H1 (cell line): ENCODE measurements at regions not wholly inside any gene's neighbourhood (a gene's known extent, or its start where the extent isn't known, plus 50 kb on each side); places are given as distances from the start of the nearest gene placed in this dataset.

Experiments
- CTCF ChIA-PET: fragments of 300-600 bp; sonication (Branson Sonifier 250); formaldehyde crosslinking; loops from one replicate; lab custom pipeline; 2021; ENCODE audit not compliant: partially characterized antibody; lab: Charles Lee
- POLR2A ChIA-PET: fragments of 300-600 bp; sonication (Branson Sonifier 250); formaldehyde crosslinking; loops from one replicate; lab custom pipeline; 2021; ENCODE audit warnings: inconsistent platforms; ENCODE audit not compliant: partially characterized antibody; lab: Charles Lee
- DNase-seq, 2 experiments: peaks; one replicate each; pipeline versions ENCODE4 v3.0.0 to v3.0.0-alpha.2; 2010 to 2022; ENCODE audit warnings: low spot score in 2 of 2, low read depth in 1 of 2, mixed read lengths in 1 of 2
- FAIRE-seq: peaks from 2 replicates; lab custom pipeline; 2011; peaks lifted over from hg19 to GRCh38; lab: Jason Lieb, UNC
- H2AFZ ChIP-seq: 2 replicates; pipeline ENCODE4 v1.8.1; 2012; ENCODE audit warnings: low read length, inconsistent platforms
- H2AK5ac ChIP-seq: 2 replicates; pipeline ENCODE4 v1.6.1; 2013; ENCODE audit warnings: low read depth, low read length
- H2BK120ac ChIP-seq: replicated peaks from 2 replicates; pipeline ENCODE3; 2013; ENCODE audit warnings: low read depth, low read length, inconsistent platforms
- H2BK12ac ChIP-seq: 2 replicates; pipeline ENCODE4 v1.6.1; 2013; ENCODE audit warnings: low read depth, low read length
- H2BK15ac ChIP-seq: 2 replicates; pipeline ENCODE4 v1.6.1; 2013; ENCODE audit warnings: low read length
- H2BK20ac ChIP-seq: 2 replicates; pipeline ENCODE4 v1.6.1; 2013; ENCODE audit warnings: low read length
- H2BK5ac ChIP-seq: 2 replicates; pipeline ENCODE4 v1.6.1; 2013; ENCODE audit warnings: low read depth, low read length
- H3K14ac ChIP-seq: 2 replicates; pipeline ENCODE4 v1.6.1; 2013; ENCODE audit warnings: inconsistent platforms; ENCODE audit not compliant: insufficient read length
- H3K18ac ChIP-seq: 2 replicates; pipeline ENCODE4 v1.6.1; 2013; ENCODE audit warnings: low read length; ENCODE audit errors: extremely low read depth
- H3K23ac ChIP-seq: 2 replicates; pipeline ENCODE4 v1.6.1; 2013; ENCODE audit warnings: inconsistent platforms; ENCODE audit not compliant: insufficient read length
- H3K23me2 ChIP-seq: 2 replicates; pipeline ENCODE4 v1.6.1; 2013; ENCODE audit warnings: low read depth, low read length
- H3K27ac ChIP-seq: 2 replicates; pipeline ENCODE4 v1.6.1; 2011; ENCODE audit warnings: low read depth, low read length, inconsistent platforms
- H3K27me3 ChIP-seq, 4 experiments: replicated peaks in 1 of 4; 1 replicate in 1 of 4; 2 replicates in 3 of 4; pipeline versions ENCODE4 v1.6.1 to v1.8.1; 2011 to 2013; ENCODE audit warnings: low read length in 3 of 4, mild to moderate bottlenecking in 3 of 4, inconsistent platforms in 2 of 4, mixed read lengths in 2 of 4, moderate library complexity in 1 of 4; ENCODE audit not compliant: control insufficient read depth in 3 of 4, insufficient read depth in 3 of 4; ENCODE audit errors: extremely low read depth in 1 of 4
- H3K36me3 ChIP-seq, 4 experiments: 2 replicates each; pipeline versions ENCODE4 v1.6.1 to v1.8.1; 2011 to 2013; ENCODE audit warnings: mild to moderate bottlenecking in 4 of 4, low read length in 3 of 4, moderate library complexity in 2 of 4, control low read depth in 1 of 4, inconsistent platforms in 1 of 4; ENCODE audit not compliant: insufficient read depth in 4 of 4, control insufficient read depth in 2 of 4
- H3K4ac ChIP-seq: replicated peaks from 2 replicates; pipeline ENCODE3; 2013; ENCODE audit warnings: low read length, low read depth, mixed read lengths, inconsistent platforms; ENCODE audit not compliant: insufficient read length
- H3K4me1 ChIP-seq, 4 experiments: replicated peaks in 1 of 4; 1 replicate in 1 of 4; 2 replicates in 3 of 4; pipeline versions ENCODE4 v1.6.1 to v1.8.1; 2011 to 2013; ENCODE audit warnings: low read length in 3 of 4, inconsistent platforms in 2 of 4, mixed read lengths in 1 of 4; ENCODE audit not compliant: insufficient read depth in 4 of 4, control insufficient read depth in 3 of 4
- H3K4me2 ChIP-seq, 2 experiments: 2 replicates each; pipeline versions ENCODE4 v1.6.1 to v1.8.1; 2011 to 2013; ENCODE audit warnings: low read depth in 2 of 2, low read length in 2 of 2, control low read depth in 1 of 2, inconsistent platforms in 1 of 2, mild to moderate bottlenecking in 1 of 2; ENCODE audit not compliant: insufficient read depth in 1 of 2
- H3K4me3 ChIP-seq, 4 experiments: fragments of 200-600, 300-600 bp in 1 of 4; sonication (generic), shearing (Covaris generic), sonication (Bioruptor Twin) in 1 of 4; 2 replicates each; pipeline versions ENCODE4 v1.5.1 to v1.8.1; 2011 to 2016; ENCODE audit warnings: low read length in 4 of 4, low read depth in 3 of 4, control low read depth in 2 of 4, inconsistent platforms in 2 of 4, mild to moderate bottlenecking in 2 of 4, mixed read lengths in 1 of 4, moderate library complexity in 1 of 4; ENCODE audit not compliant: insufficient read depth in 2 of 4; ENCODE audit errors: extremely low read depth in 1 of 4
- H3K56ac ChIP-seq: replicated peaks from 2 replicates; pipeline ENCODE3; 2013; ENCODE audit warnings: low read depth, mild to moderate bottlenecking, mixed read lengths, low read length, inconsistent platforms; ENCODE audit not compliant: insufficient read length
- H3K79me1 ChIP-seq: 2 replicates; pipeline ENCODE4 v1.6.1; 2013; ENCODE audit warnings: low read depth, low read length, control low read depth
- H3K79me2 ChIP-seq, 2 experiments: 2 replicates each; pipeline versions ENCODE4 v1.6.1 to v1.8.1; 2012 to 2013; ENCODE audit warnings: low read length in 2 of 2, mild to moderate bottlenecking in 2 of 2, inconsistent platforms in 1 of 2; ENCODE audit not compliant: insufficient read depth in 2 of 2, control insufficient read depth in 1 of 2
- H3K9ac ChIP-seq, 4 experiments: replicated peaks in 1 of 4; 1 replicate in 1 of 4; 2 replicates in 3 of 4; pipeline versions ENCODE4 v1.6.1 to v1.8.1; 2011 to 2013; ENCODE audit warnings: low read depth in 3 of 4, low read length in 3 of 4, control low read depth in 2 of 4, mild to moderate bottlenecking in 2 of 4, moderate library complexity in 2 of 4, inconsistent platforms in 1 of 4; ENCODE audit errors: extremely low read depth in 1 of 4
- H3K9me3 ChIP-seq, 2 experiments: 2 replicates each; pipeline versions ENCODE4 v1.6.1 to v1.8.1; 2012 to 2013; ENCODE audit warnings: mild to moderate bottlenecking in 2 of 2, moderate library complexity in 2 of 2, control low read depth in 1 of 2, inconsistent platforms in 1 of 2, low read depth in 1 of 2, low read length in 1 of 2, mixed read lengths in 1 of 2; ENCODE audit not compliant: insufficient read depth in 2 of 2
- H4K20me1 ChIP-seq, 2 experiments: replicated peaks in 1 of 2; 2 replicates each; pipeline versions ENCODE3 to v1.8.1; 2011 to 2013; ENCODE audit warnings: inconsistent platforms in 2 of 2, low read length in 2 of 2, mild to moderate bottlenecking in 1 of 2; ENCODE audit not compliant: insufficient read depth in 2 of 2, control insufficient read depth in 1 of 2
- H4K5ac ChIP-seq: 2 replicates; pipeline ENCODE4 v1.6.1; 2013; ENCODE audit warnings: low read length, low read depth, mixed read lengths, inconsistent platforms; ENCODE audit not compliant: insufficient read length
- H4K8ac ChIP-seq: 2 replicates; pipeline ENCODE4 v1.8.0; 2013; ENCODE audit warnings: mild to moderate bottlenecking, moderate library complexity, low read length, inconsistent platforms; ENCODE audit not compliant: insufficient read depth; ENCODE audit errors: extremely low read depth
- H4K91ac ChIP-seq: replicated peaks from 2 replicates; pipeline ENCODE3; 2013; ENCODE audit warnings: low read length, mixed read lengths, inconsistent platforms; ENCODE audit not compliant: insufficient read length
- EP300 ChIP-seq, 2 experiments: IDR thresholded peaks; 1 replicate in 1 of 2; 2 replicates in 1 of 2; pipeline ENCODE4 v1.6.1; 2011 to 2012; ENCODE audit warnings: low read depth in 2 of 2, low read length in 2 of 2, mild to moderate bottlenecking in 2 of 2, borderline replicate concordance in 1 of 2, inconsistent platforms in 1 of 2, moderate library complexity in 1 of 2
- SIRT6 ChIP-seq: IDR thresholded peaks from one replicate; pipeline ENCODE4 v1.7.1; 2012; ENCODE audit warnings: low read length, inconsistent platforms
- WGBS, 2 experiments: shearing (Covaris generic) in 1 of 2; methylation state at CpG; one replicate each; pipeline versions ENCODE4 v1.1.6 to v1.1.7; 2013 to 2015; ENCODE audit warnings: low lambda C conversion rate in 2 of 2, mixed read lengths in 2 of 2, inconsistent platforms in 1 of 2, low coverage in 1 of 2, missing lambda C conversion rate in 1 of 2; ENCODE audit not compliant: insufficient replicate concordance in 2 of 2, insufficient coverage in 1 of 2, insufficient read length in 1 of 2; ENCODE audit errors: extremely low coverage in 1 of 2, missing lambda C conversion rate in 1 of 2; 5-methylcytosine and 5-hydroxymethylcytosine counted together

DNA sequence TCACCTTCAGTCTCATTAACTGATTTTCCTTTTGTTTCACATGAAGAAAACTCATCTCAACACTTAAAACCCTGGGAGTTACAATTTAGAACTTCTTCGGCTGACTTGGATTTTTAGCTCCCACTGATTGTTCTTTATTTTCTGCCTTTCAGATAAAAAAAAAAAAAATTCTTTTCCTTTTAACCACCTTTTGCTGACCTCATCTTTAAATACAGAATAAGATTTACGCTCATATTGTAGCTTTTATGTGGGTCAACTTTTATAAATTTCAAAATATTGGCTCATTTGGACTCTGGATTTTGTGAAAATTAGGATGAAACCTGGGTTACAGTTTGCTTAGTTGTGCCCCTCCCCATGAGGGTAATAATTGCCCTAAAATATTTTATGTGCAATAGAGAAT, 659.3 kb downstream of the ZNF674 start:
- H3K79me2 ChIP-seq, result no peaks in the 10 kb centered on the region
- FAIRE-seq, result no peak
- H3K4me3 ChIP-seq, result no peak overlapping the region
- no peak overlapping the region for H2BK12ac ChIP-seq
- peaks cover 0 to 5% (median 0%) of the 10 kb centered on the region in 4 experiments; a peak in 2 of 7 replicates for H3K4me1 ChIP-seq
- H3K23me2 ChIP-seq, result no peaks in the 10 kb centered on the region
- 100% methylated on average over 2 of the region's 2 CpGs; no CpG with 5 or more reads in 1 of the 2 experiments for WGBS, 2 experiments
- H3K18ac ChIP-seq, result no peak overlapping the region
- no peak overlapping the region for H2BK5ac ChIP-seq
- ChIA-PET CTCF (no interaction called here), POLR2A (interaction anchor here (0.6 kb wide), 1 partner anchor 12 kb away, joined by 4 read pairs; no protein-coding TSS in a partner anchor)
- H3K9ac ChIP-seq, result no peak overlapping the region
- no peak overlapping the region for H2BK120ac ChIP-seq
- no peaks in the 10 kb centered on the region for H3K9me3 ChIP-seq
- no peak overlapping the region for H3K4ac ChIP-seq
- TF ChIP-seq SIRT6 (no peak), EP300 (IDR thresholded peaks at IDR 0.05; ENCODE audit: borderline replicate concordance in 1 of 2, low read depth in 2 of 2, low read length in 2 of 2) (no peak)
- H3K56ac ChIP-seq, result no peak overlapping the region
- no peak overlapping the region for H2BK20ac ChIP-seq
- H4K20me1 ChIP-seq, result no peaks in the 10 kb centered on the region
- no peak overlapping the region for H2AK5ac ChIP-seq
- DNase-seq, result no peak
- no peaks in the 10 kb centered on the region for H3K36me3 ChIP-seq
- H3K14ac ChIP-seq, result no peak overlapping the region
- H3K27me3 ChIP-seq, result no peaks in the 10 kb centered on the region
- no peak overlapping the region for H2BK15ac ChIP-seq
- H3K23ac ChIP-seq, result no peak overlapping the region
- H4K91ac ChIP-seq, result no peak overlapping the region
- no peak overlapping the region for H3K4me2 ChIP-seq
- H4K5ac ChIP-seq, result no peak overlapping the region
- H4K8ac ChIP-seq, result no peak overlapping the region
- no peak overlapping the region for H2AFZ ChIP-seq
- H3K79me1 ChIP-seq, result no peaks in the 10 kb centered on the region
- H3K27ac ChIP-seq, result no peak overlapping the region
